OCI-LY1 (cell line): ENCODE measurements at regions not wholly inside any gene's neighbourhood (a gene's known extent, or its start where the extent isn't known, plus 50 kb on each side); places are given as distances from the start of the nearest gene placed in this dataset.
A peak's percentile ranks its signal among the peaks of the same experiment; 100 is the strongest.

Experiments
- H2AFZ ChIP-seq: fragments of 200-600 bp; sonication (generic), shearing (Covaris generic); 2 replicates; pipeline ENCODE4 v1.6.0; 2014; ENCODE audit warnings: antibody characterized with exemption, mild to moderate bottlenecking, low read length
- H3F3A ChIP-seq: fragments of 200-600 bp; sonication (generic), shearing (Covaris generic); 2 replicates; pipeline ENCODE4 v1.6.0; 2014; ENCODE audit warnings: mild to moderate bottlenecking, antibody characterized with exemption, low read length, moderate library complexity; ENCODE audit not compliant: insufficient read depth
- H3K27ac ChIP-seq: fragments of 200-600 bp; sonication (generic); 2 replicates; pipeline ENCODE4 v1.5.1; 2014; ENCODE audit warnings: low read length, mixed run types, mild to moderate bottlenecking, low read depth; ENCODE audit not compliant: poor library complexity, severe bottlenecking
- H3K27me3 ChIP-seq: fragments of 200-600 bp; sonication (generic); 2 replicates; pipeline ENCODE4 v1.6.0; 2014; ENCODE audit warnings: antibody characterized with exemption, mild to moderate bottlenecking, low read length, moderate library complexity; ENCODE audit not compliant: insufficient read depth
- H3K36me3 ChIP-seq: fragments of 200-600 bp; sonication (generic); 2 replicates; pipeline ENCODE4 v1.6.1; 2014; ENCODE audit warnings: mild to moderate bottlenecking, antibody characterized with exemption, low read length, moderate library complexity, mixed read lengths; ENCODE audit not compliant: insufficient read depth
- H3K4me1 ChIP-seq: fragments of 200-600 bp; sonication (generic); 2 replicates; pipeline ENCODE4 v1.5.1; 2014; ENCODE audit warnings: mild to moderate bottlenecking, low read length, moderate library complexity; ENCODE audit not compliant: insufficient read depth, severe bottlenecking
- H3K4me2 ChIP-seq: fragments of 200-600 bp; sonication (generic), shearing (Covaris generic); 2 replicates; pipeline ENCODE4 v1.6.1; 2014; ENCODE audit warnings: low read length
- H3K4me3 ChIP-seq: fragments of 200-600 bp; sonication (generic); 2 replicates; pipeline ENCODE4 v1.5.1; 2014; ENCODE audit warnings: low read length, low read depth, mild to moderate bottlenecking, mixed read lengths; ENCODE audit not compliant: poor library complexity, severe bottlenecking
- H3K79me2 ChIP-seq: fragments of 200-600 bp; shearing (Covaris generic); 2 replicates; pipeline ENCODE4 v1.6.1; 2016; ENCODE audit warnings: mixed run types, low read length, mixed read lengths; ENCODE audit not compliant: insufficient read depth
- H3K9ac ChIP-seq: fragments of 200-600 bp; sonication (generic), shearing (Covaris generic); 2 replicates; pipeline ENCODE4 v1.6.1; 2014; ENCODE audit warnings: mild to moderate bottlenecking, low read length, mixed read lengths
- H3K9me2 ChIP-seq: fragments of 200-600 bp; sonication (generic), shearing (Covaris generic); 2 replicates; pipeline ENCODE4 v1.6.1; 2014; ENCODE audit warnings: low read depth, mild to moderate bottlenecking, low read length, mixed read lengths
- H3K9me3 ChIP-seq: fragments of 200-600 bp; shearing (Covaris generic); 2 replicates; pipeline ENCODE4 v1.6.1; 2014; ENCODE audit warnings: low read length, mixed read lengths
- H4K20me1 ChIP-seq: fragments of 200-600 bp; sonication (generic), shearing (Covaris generic); 2 replicates; pipeline ENCODE4 v1.6.0; 2016; ENCODE audit warnings: mild to moderate bottlenecking, low read length; ENCODE audit not compliant: insufficient read depth
- EZH2 ChIP-seq: fragments of 200-600 bp; sonication (generic), shearing (Covaris generic); IDR thresholded peaks from 2 replicates; pipeline ENCODE4 v1.8.0; 2017; ENCODE audit warnings: borderline replicate concordance, mixed run types, mild to moderate bottlenecking, antibody characterized with exemption, low read length, moderate library complexity, mixed read lengths
- TF ChIP-seq, protein P1 (sequence below): fragments of 200-600 bp; sonication (generic), shearing (Covaris generic); IDR thresholded peaks from 2 replicates; pipeline ENCODE4 v1.5.1; 2017; ENCODE audit warnings: mild to moderate bottlenecking, antibody characterized with exemption, low read length, moderate library complexity, mixed read lengths

DNA sequence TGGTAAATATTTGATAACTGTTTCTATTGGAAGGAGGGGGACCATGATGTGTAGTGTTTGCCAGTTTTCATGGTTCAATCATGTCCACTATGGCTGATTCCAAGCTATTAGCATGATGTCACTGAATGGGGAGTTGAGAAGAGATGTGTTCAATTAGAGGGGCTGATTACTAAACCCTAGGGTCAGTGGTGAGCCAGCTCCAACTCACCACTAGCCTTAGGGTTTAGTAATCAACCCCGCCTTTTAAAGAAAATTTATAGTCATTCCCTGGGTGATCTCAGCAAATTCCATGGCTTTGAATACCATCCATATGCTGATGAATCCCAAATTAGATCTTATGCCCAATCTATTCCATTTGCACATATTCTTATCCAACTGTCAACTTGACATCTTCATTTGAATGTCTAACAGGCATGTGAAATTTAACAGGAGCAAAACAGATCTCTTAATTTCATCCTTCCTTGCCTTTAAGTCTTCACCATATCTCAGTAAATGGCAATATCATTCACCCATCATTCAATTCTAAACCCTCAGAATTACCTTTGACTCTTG lies 98.8 kb downstream of the GCNT1 start:
- TF ChIP-seq EZH2 = no peak
- TF ChIP-seq, protein P1, sequence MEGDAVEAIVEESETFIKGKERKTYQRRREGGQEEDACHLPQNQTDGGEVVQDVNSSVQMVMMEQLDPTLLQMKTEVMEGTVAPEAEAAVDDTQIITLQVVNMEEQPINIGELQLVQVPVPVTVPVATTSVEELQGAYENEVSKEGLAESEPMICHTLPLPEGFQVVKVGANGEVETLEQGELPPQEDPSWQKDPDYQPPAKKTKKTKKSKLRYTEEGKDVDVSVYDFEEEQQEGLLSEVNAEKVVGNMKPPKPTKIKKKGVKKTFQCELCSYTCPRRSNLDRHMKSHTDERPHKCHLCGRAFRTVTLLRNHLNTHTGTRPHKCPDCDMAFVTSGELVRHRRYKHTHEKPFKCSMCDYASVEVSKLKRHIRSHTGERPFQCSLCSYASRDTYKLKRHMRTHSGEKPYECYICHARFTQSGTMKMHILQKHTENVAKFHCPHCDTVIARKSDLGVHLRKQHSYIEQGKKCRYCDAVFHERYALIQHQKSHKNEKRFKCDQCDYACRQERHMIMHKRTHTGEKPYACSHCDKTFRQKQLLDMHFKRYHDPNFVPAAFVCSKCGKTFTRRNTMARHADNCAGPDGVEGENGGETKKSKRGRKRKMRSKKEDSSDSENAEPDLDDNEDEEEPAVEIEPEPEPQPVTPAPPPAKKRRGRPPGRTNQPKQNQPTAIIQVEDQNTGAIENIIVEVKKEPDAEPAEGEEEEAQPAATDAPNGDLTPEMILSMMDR = no peak
- Histone ChIP-seq H3F3A (peaks cover 4% of the 10 kb centered on the region; the same call in 1 of the 2 replicates), H3K4me3 (no peak overlapping the region), H3K4me2 (no peak overlapping the region), H4K20me1 (no peaks in the 10 kb centered on the region), H3K9ac (no peak overlapping the region), H3K27me3 (no peaks in the 10 kb centered on the region), H3K36me3 (no peaks in the 10 kb centered on the region), H3K4me1 (peaks cover 34% of the 10 kb centered on the region), H3K9me3 (no peaks in the 10 kb centered on the region), H3K27ac (peak overlapping the region; percentile 43), H3K9me2 (no peaks in the 10 kb centered on the region), H2AFZ (no peak overlapping the region), H3K79me2 (no peaks in the 10 kb centered on the region)

DNA sequence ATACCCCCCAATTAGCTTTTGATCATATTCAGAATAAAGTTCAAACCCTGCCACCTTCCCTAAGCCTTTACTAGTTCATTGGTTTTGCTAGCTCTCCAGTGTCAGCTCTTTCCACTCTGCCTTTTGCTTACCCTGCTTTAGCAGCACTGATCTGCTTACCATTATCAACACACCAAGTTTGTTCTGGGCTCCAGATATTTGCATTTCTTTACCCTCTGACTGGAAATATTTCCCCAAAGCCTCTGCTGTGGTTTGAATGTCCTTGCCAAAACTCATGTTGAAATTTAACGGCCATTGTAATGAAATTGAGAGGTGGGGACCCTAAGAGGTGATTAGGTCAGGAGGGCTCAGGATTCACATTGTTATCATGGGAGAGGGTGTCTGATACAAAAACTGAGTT lies 99.5 kb downstream of the GCNT1 start:
- no peaks in the 10 kb centered on the region for H4K20me1 ChIP-seq
- no peak overlapping the region for H3K9ac ChIP-seq
- H3K4me2 ChIP-seq = no peak overlapping the region
- no peaks in the 10 kb centered on the region for H3K36me3 ChIP-seq
- H3K79me2 ChIP-seq = no peaks in the 10 kb centered on the region
- H3K4me3 ChIP-seq = no peak overlapping the region
- H3K9me2 ChIP-seq = no peaks in the 10 kb centered on the region
- peaks cover 4% of the 10 kb centered on the region; the same call in 1 of the 2 replicates for H3F3A ChIP-seq
- H2AFZ ChIP-seq = no peak overlapping the region
- H3K27me3 ChIP-seq = no peaks in the 10 kb centered on the region
- H3K9me3 ChIP-seq = no peaks in the 10 kb centered on the region
- TF ChIP-seq EZH2 = no peak
- TF ChIP-seq, protein P1 = no peak
- H3K4me1 ChIP-seq = peaks cover 40% of the 10 kb centered on the region
- peak overlapping the region; percentile 43 for H3K27ac ChIP-seq

DNA sequence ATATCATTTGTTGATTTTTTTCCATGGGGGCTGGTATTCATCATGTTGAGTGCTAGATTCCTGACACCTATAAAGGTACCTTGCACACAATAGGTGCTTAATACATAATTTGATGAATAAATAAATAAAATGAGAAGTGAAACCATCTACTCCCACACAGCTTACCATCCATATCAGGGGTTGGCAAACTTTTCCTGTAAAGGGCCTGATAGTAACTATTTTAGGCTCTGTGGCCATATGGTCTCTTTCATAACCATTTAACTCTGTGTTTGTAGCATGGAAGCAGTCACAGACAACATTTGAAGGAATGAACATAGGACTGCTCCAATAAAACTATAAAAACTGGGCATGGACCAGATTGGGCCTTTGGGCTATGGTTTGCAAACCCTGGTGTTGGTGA lies 100.3 kb downstream of the GCNT1 start:
- Histone ChIP-seq H4K20me1 (no peaks in the 10 kb centered on the region), H3K4me3 (no peak overlapping the region), H3K36me3 (no peaks in the 10 kb centered on the region), H3K4me1 (peaks cover 40% of the 10 kb centered on the region), H2AFZ (no peak overlapping the region), H3K27ac (no peak overlapping the region), H3K9me3 (no peaks in the 10 kb centered on the region), H3K9ac (no peak overlapping the region), H3K79me2 (no peaks in the 10 kb centered on the region), H3K27me3 (no peaks in the 10 kb centered on the region), H3K9me2 (no peaks in the 10 kb centered on the region), H3F3A (peaks cover 4% of the 10 kb centered on the region; the same call in 1 of the 2 replicates), H3K4me2 (no peak overlapping the region)
- TF ChIP-seq EZH2 = no peak
- TF ChIP-seq, protein P1 = no peak
